Tibial nerve (tissue), 4 donors: ENCODE measurements at regions not wholly inside any gene's neighbourhood (a gene's known extent, or its start where the extent isn't known, plus 50 kb on each side); places are given as distances from the start of the nearest gene placed in this dataset.
A peak's percentile ranks its signal among the peaks of the same experiment; 100 is the strongest.
"Not testable (repeated sequence)": the region's sequence is repeated elsewhere in the genome, so short reads cannot be mapped to it uniquely, and the experiment has no call there.

Source experiments
- DNase-seq, 2 donors: peaks; one replicate each; pipeline ENCODE4 v3.0.0-alpha.2; 2019; ENCODE audit warnings: low spot score in 2 of 2
- H3K27ac ChIP-seq, 4 donors: fragments of 200-600 bp; sonication (generic) in 3 of 4; one replicate each; pipeline ENCODE4 v1.5.1; 2017 to 2019; ENCODE audit warnings: mild to moderate bottlenecking in 1 of 4
- H3K27me3 ChIP-seq, 2 donors: fragments of 200-600 bp; sonication (generic) in 1 of 2; one replicate each; pipeline versions ENCODE4 v1.5.1 to v1.6.0; 2017 to 2019
- H3K36me3 ChIP-seq, 3 donors: fragments of 200-600 bp; sonication (generic); one replicate each; pipeline ENCODE4 v1.5.1; 2018 to 2019
- H3K4me1 ChIP-seq, 4 donors: fragments of 200-600 bp; sonication (generic) in 3 of 4; one replicate each; pipeline ENCODE4 v1.5.1; 2017 to 2019
- H3K4me3 ChIP-seq, 4 donors: fragments of 200-600 bp; sonication (generic) in 3 of 4; one replicate each; pipeline ENCODE4 v1.5.1; 2017 to 2019; ENCODE audit warnings: mild to moderate bottlenecking in 1 of 4, moderate library complexity in 1 of 4
- H3K9me3 ChIP-seq, 4 donors: fragments of 200-600 bp; sonication (generic) in 3 of 4; one replicate each; pipeline ENCODE4 v1.5.1; 2017 to 2019
- CTCF ChIP-seq, 5 experiments: fragments of 200-600 bp in 3 of 5; fragments of 450-650 bp in 2 of 5; sonication (generic) in 3 of 5; IDR thresholded peaks; one replicate each; pipeline ENCODE4 v1.5.1; 2016 to 2019; ENCODE audit warnings: antibody characterized with exemption in 5 of 5, mild to moderate bottlenecking in 3 of 5, moderate library complexity in 2 of 5
- EP300 ChIP-seq, 2 donors: sonication (generic); formaldehyde crosslinking; IDR thresholded peaks; one replicate each; pipeline ENCODE4 v1.6.1; 2017; ENCODE audit warnings: antibody characterized with exemption in 2 of 2, mild to moderate bottlenecking in 1 of 2
- POLR2A ChIP-seq, 2 donors: fragments of 450-650 bp; IDR thresholded peaks; one replicate each; pipeline ENCODE4 v1.6.1; 2017; ENCODE audit warnings: antibody characterized with exemption in 2 of 2, mild to moderate bottlenecking in 2 of 2, moderate library complexity in 2 of 2
- WGBS, 2 donors: methylation state at CpG; one replicate each; pipeline ENCODE4 v1.1.5; 2018; 5-methylcytosine and 5-hydroxymethylcytosine counted together

GRCh38 chr10:37442882-37443281 is 317.5 kb downstream of the ANKRD30A start:
- WGBS, 2 donors, result 56 to 71% methylated on average over 2 of the region's 2 CpGs
- Histone ChIP-seq H3K27ac (no peak overlapping the region), H3K4me3 (no peak overlapping the region), H3K36me3 (no peaks in the 10 kb centered on the region), H3K27me3 (no peaks in the 10 kb centered on the region), H3K9me3 (no peaks in the 10 kb centered on the region), H3K4me1 (no peaks in the 10 kb centered on the region)
- no peak for TF ChIP-seq CTCF (IDR thresholded peaks at IDR 0.05)
- TF ChIP-seq POLR2A (IDR thresholded peaks at IDR 0.05), result no peak
- TF ChIP-seq EP300 (IDR thresholded peaks at IDR 0.05), result no peak
- no peak for DNase-seq

GRCh38 chr10:37441224-37441623 is 315.8 kb downstream of the ANKRD30A start:
- not testable (repeated sequence) for H3K9me3 ChIP-seq, H3K36me3 ChIP-seq, H3K4me1 ChIP-seq, H3K4me3 ChIP-seq, H3K27ac ChIP-seq, DNase-seq, H3K27me3 ChIP-seq
- WGBS, 2 donors, result 91 to 92% methylated on average over 4 of the region's 4 CpGs

GRCh38 chr10:37439826-37440225 is 314.4 kb downstream of the ANKRD30A start:
- no peak overlapping the region for H3K27ac ChIP-seq
- no peak for TF ChIP-seq POLR2A (IDR thresholded peaks at IDR 0.05)
- TF ChIP-seq CTCF (IDR thresholded peaks at IDR 0.05), result no peak
- no peak for TF ChIP-seq EP300 (IDR thresholded peaks at IDR 0.05)
- no peak overlapping the region for H3K4me3 ChIP-seq
- 62 to 72% methylated on average over 2 of the region's 2 CpGs for WGBS, 2 donors
- no peak for DNase-seq
- H3K4me1 ChIP-seq, result no peaks in the 10 kb centered on the region
- no peaks in the 10 kb centered on the region for H3K9me3 ChIP-seq
- no peaks in the 10 kb centered on the region for H3K36me3 ChIP-seq
- H3K27me3 ChIP-seq, result no peaks in the 10 kb centered on the region

GRCh38 chr10:37436357-37436756 is 311.0 kb downstream of the ANKRD30A start:
- no peak overlapping the region for H3K27ac ChIP-seq
- TF ChIP-seq POLR2A (IDR thresholded peaks at IDR 0.05) (no peak), EP300 (IDR thresholded peaks at IDR 0.05) (no peak), CTCF (IDR thresholded peaks at IDR 0.05) (no peak)
- 63 to 65% methylated on average over 2 of the region's 2 CpGs for WGBS, 2 donors

GRCh38 chr10:37434091-37434490 is 308.7 kb downstream of the ANKRD30A start:
- no peak for TF ChIP-seq POLR2A (IDR thresholded peaks at IDR 0.05)
- peak in 3 of 5 experiments; percentile 6 to 19 (median 8) for TF ChIP-seq CTCF (IDR thresholded peaks at IDR 0.05)
- TF ChIP-seq EP300 (IDR thresholded peaks at IDR 0.05), result no peak
- Histone ChIP-seq H3K27ac (no peak overlapping the region), H3K36me3 (no peaks in the 10 kb centered on the region), H3K4me3 (no peak overlapping the region), H3K27me3 (no peaks in the 10 kb centered on the region), H3K9me3 (no peaks in the 10 kb centered on the region), H3K4me1 (no peaks in the 10 kb centered on the region)
- no peak for DNase-seq
- 40 to 42% methylated on average over 2 of the region's 2 CpGs for WGBS, 2 donors

More at GRCh38 chr10:37436357-37436756, 311.0 kb downstream of the ANKRD30A start:
- H3K4me3 ChIP-seq, result no peak overlapping the region
- no peak for DNase-seq
- H3K36me3 ChIP-seq, result no peaks in the 10 kb centered on the region
- no peaks in the 10 kb centered on the region for H3K4me1 ChIP-seq
- H3K9me3 ChIP-seq, result no peaks in the 10 kb centered on the region
- no peaks in the 10 kb centered on the region for H3K27me3 ChIP-seq
